Spleen (tissue), 7 donors: ENCODE measurements at regions not wholly inside any gene's neighbourhood (a gene's known extent, or its start where the extent isn't known, plus 50 kb on each side); places are given as distances from the start of the nearest gene placed in this dataset.

ENCODE experiments used
- CTCF ChIP-seq, 11 experiments: fragments of 200-600 bp in 7 of 11; fragments of 450-650 bp in 4 of 11; sonication (generic) in 4 of 11; IDR thresholded peaks in 8 of 11; conservative IDR thresholded peaks in 3 of 11; 1 replicate in 7 of 11; 2 replicates in 4 of 11; pipeline versions ENCODE4 v1.4.0 to v1.8.0; 2016 to 2021; ENCODE audit warnings: antibody characterized with exemption in 11 of 11, inconsistent platforms in 4 of 11, mild to moderate bottlenecking in 1 of 11
- POLR2A ChIP-seq, 3 donors: fragments of 450-650 bp; IDR thresholded peaks; one replicate each; pipeline ENCODE4 v1.5.1; 2017; ENCODE audit warnings: antibody characterized with exemption in 3 of 3, mild to moderate bottlenecking in 1 of 3
- POLR2AphosphoS5 ChIP-seq, 3 donors: sonication (generic); formaldehyde crosslinking; IDR thresholded peaks; one replicate each; pipeline ENCODE4 v1.5.1; 2017; ENCODE audit warnings: antibody characterized with exemption in 3 of 3
- donor health status: DM: no; HTN: no; CAD: no; lungs with moderate emphysema.
- donor health status: DM: no; HTN: no; CAD: no.
- donor health status: DM: no; HTN: no; CAD: no.

DNA sequence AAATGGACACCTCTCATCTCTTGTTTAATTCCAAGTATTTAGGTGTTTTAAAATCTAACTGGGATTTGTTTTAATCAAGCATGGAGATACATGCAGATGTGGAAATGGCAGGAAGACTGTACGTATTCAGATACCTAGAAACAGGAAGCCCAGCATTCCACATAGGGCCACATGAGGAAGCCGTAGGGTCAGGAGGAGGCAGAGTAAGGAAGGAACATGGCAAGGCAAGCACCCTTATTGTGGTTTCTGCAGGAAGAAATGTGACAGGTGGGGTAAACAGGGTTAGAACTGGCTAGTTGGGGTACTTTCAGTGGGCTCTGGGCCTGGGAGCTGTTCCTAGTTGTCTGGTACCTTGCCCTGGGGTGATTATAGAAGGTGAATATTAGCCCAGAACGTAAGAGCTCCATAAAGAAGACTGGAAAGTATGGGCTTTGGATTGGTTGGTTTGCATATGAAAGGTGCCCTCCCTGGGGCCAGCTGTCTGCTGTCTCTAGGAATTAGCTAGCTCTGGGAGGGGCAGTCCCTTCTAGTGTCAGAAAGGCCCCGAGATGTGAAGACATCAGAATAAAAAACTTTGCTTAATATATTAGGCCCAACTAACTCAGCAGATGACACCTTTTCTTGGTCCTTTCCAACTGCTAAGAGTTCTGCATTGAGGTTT lies 107.7 kb upstream of the CADPS start:
- TF ChIP-seq CTCF (IDR thresholded peaks at IDR 0.05 in 8 of 11, conservative IDR thresholded peaks at IDR 0.05 in 3 of 11) = no peak
- TF ChIP-seq POLR2AphosphoS5 (IDR thresholded peaks at IDR 0.05) = no peak
- no peak for TF ChIP-seq POLR2A (IDR thresholded peaks at IDR 0.05)
